ENCODE measurements at regions not wholly inside any gene's neighbourhood (a gene's known extent, or its start where the extent isn't known, plus 50 kb on each side); places are given as distances from the start of the nearest gene placed in this dataset.

GRCh38 chr22:34036931-34037330 is 116.7 kb upstream of the LARGE1 start:
- no peak for FAIRE-seq
- DNase-seq (ENCODE audit: insufficient read length, low spot score): no peak
- TF ChIP-seq POU2F2 (IDR thresholded peaks at IDR 0.05; ENCODE audit: low read depth, low read length): no peak
- TF ChIP-seq POLR2AphosphoS5 (IDR thresholded peaks at IDR 0.05; ENCODE audit: low read depth, low read length): no peak
- no peak for TF ChIP-seq PAX5 (IDR thresholded peaks at IDR 0.05; ENCODE audit: insufficient read depth, low read length, severe bottlenecking)
- no peak for TF ChIP-seq POLR2A (IDR thresholded peaks at IDR 0.05; ENCODE audit: low read depth, low read length)
- TF ChIP-seq SPI1 (IDR thresholded peaks at IDR 0.05; ENCODE audit: low read depth, low read length): no peak
- TF ChIP-seq TAF1 (IDR thresholded peaks at IDR 0.05; ENCODE audit: low read depth, low read length): no peak

GRCh38 chr22:34038801-34039555 is 118.7 kb upstream of the LARGE1 start:
- TF ChIP-seq POLR2AphosphoS5 (IDR thresholded peaks at IDR 0.05; ENCODE audit: low read depth, low read length): no peak
- TF ChIP-seq POLR2A (IDR thresholded peaks at IDR 0.05; ENCODE audit: low read depth, low read length): no peak
- TF ChIP-seq PAX5 (IDR thresholded peaks at IDR 0.05; ENCODE audit: insufficient read depth, low read length, severe bottlenecking): no peak
- TF ChIP-seq SPI1 (IDR thresholded peaks at IDR 0.05; ENCODE audit: low read depth, low read length): no peak
- TF ChIP-seq POU2F2 (IDR thresholded peaks at IDR 0.05; ENCODE audit: low read depth, low read length): no peak
- TF ChIP-seq TAF1 (IDR thresholded peaks at IDR 0.05; ENCODE audit: low read depth, low read length): no peak
- FAIRE-seq (no peak), DNase-seq (ENCODE audit: insufficient read length, low spot score) (no peak)

GRCh38 chr22:34045311-34045710 is 125.0 kb upstream of the LARGE1 start:
- no peak for FAIRE-seq
- DNase-seq (ENCODE audit: insufficient read length, low spot score): no peak
- TF ChIP-seq TAF1 (IDR thresholded peaks at IDR 0.05; ENCODE audit: low read depth, low read length) (no peak), POLR2AphosphoS5 (IDR thresholded peaks at IDR 0.05; ENCODE audit: low read depth, low read length) (no peak), POU2F2 (IDR thresholded peaks at IDR 0.05; ENCODE audit: low read depth, low read length) (no peak), SPI1 (IDR thresholded peaks at IDR 0.05; ENCODE audit: low read depth, low read length) (no peak), POLR2A (IDR thresholded peaks at IDR 0.05; ENCODE audit: low read depth, low read length) (no peak), PAX5 (IDR thresholded peaks at IDR 0.05; ENCODE audit: insufficient read depth, low read length, severe bottlenecking) (no peak)

- TF ChIP-seq SPI1 (IDR thresholded peaks at IDR 0.05; ENCODE audit: low read depth, low read length): no peak
- no peak for TF ChIP-seq PAX5 (IDR thresholded peaks at IDR 0.05; ENCODE audit: insufficient read depth, low read length, severe bottlenecking)
- TF ChIP-seq TAF1 (IDR thresholded peaks at IDR 0.05; ENCODE audit: low read depth, low read length): no peak
- no peak for TF ChIP-seq POU2F2 (IDR thresholded peaks at IDR 0.05; ENCODE audit: low read depth, low read length)
- TF ChIP-seq POLR2AphosphoS5 (IDR thresholded peaks at IDR 0.05; ENCODE audit: low read depth, low read length): no peak
- no peak for TF ChIP-seq POLR2A (IDR thresholded peaks at IDR 0.05; ENCODE audit: low read depth, low read length)
- FAIRE-seq (no peak), DNase-seq (ENCODE audit: insufficient read length, low spot score) (no peak)
These were observed 135.4 kb upstream of the LARGE1 start for GRCh38 chr22:34055525-34056200.

- TF ChIP-seq SPI1 (IDR thresholded peaks at IDR 0.05; ENCODE audit: low read depth, low read length): no peak
- TF ChIP-seq PAX5 (IDR thresholded peaks at IDR 0.05; ENCODE audit: insufficient read depth, low read length, severe bottlenecking): no peak
- TF ChIP-seq POU2F2 (IDR thresholded peaks at IDR 0.05; ENCODE audit: low read depth, low read length): no peak
- no peak for TF ChIP-seq TAF1 (IDR thresholded peaks at IDR 0.05; ENCODE audit: low read depth, low read length)
- no peak for TF ChIP-seq POLR2A (IDR thresholded peaks at IDR 0.05; ENCODE audit: low read depth, low read length)
- no peak for TF ChIP-seq POLR2AphosphoS5 (IDR thresholded peaks at IDR 0.05; ENCODE audit: low read depth, low read length)
- FAIRE-seq: no peak
- no peak for DNase-seq (ENCODE audit: insufficient read length, low spot score)
These were observed 137.4 kb upstream of the LARGE1 start for GRCh38 chr22:34057726-34058125.

GRCh38 chr22:34064696-34065095 is 144.4 kb upstream of the LARGE1 start:
- FAIRE-seq: no peak
- no peak for TF ChIP-seq POLR2AphosphoS5 (IDR thresholded peaks at IDR 0.05; ENCODE audit: low read depth, low read length)
- no peak for TF ChIP-seq POU2F2 (IDR thresholded peaks at IDR 0.05; ENCODE audit: low read depth, low read length)
- TF ChIP-seq SPI1 (IDR thresholded peaks at IDR 0.05; ENCODE audit: low read depth, low read length): no peak
- TF ChIP-seq POLR2A (IDR thresholded peaks at IDR 0.05; ENCODE audit: low read depth, low read length): no peak
- TF ChIP-seq PAX5 (IDR thresholded peaks at IDR 0.05; ENCODE audit: insufficient read depth, low read length, severe bottlenecking): no peak
- TF ChIP-seq TAF1 (IDR thresholded peaks at IDR 0.05; ENCODE audit: low read depth, low read length): no peak

GRCh38 chr22:34067031-34067430 is 146.8 kb upstream of the LARGE1 start:
- DNase-seq (ENCODE audit: insufficient read length, low spot score) (no peak), FAIRE-seq (no peak)
- no peak for TF ChIP-seq SPI1 (IDR thresholded peaks at IDR 0.05; ENCODE audit: low read depth, low read length)
- TF ChIP-seq PAX5 (IDR thresholded peaks at IDR 0.05; ENCODE audit: insufficient read depth, low read length, severe bottlenecking): no peak

More at GRCh38 chr22:34064696-34065095, 144.4 kb upstream of the LARGE1 start:
- no peak for DNase-seq (ENCODE audit: insufficient read length, low spot score)

GRCh38 chr22:34068001-34068400 is 147.7 kb upstream of the LARGE1 start:
- no peak for DNase-seq (ENCODE audit: insufficient read length, low spot score)
- no peak for FAIRE-seq
- TF ChIP-seq TAF1 (IDR thresholded peaks at IDR 0.05; ENCODE audit: low read depth, low read length): no peak
- no peak for TF ChIP-seq POLR2A (IDR thresholded peaks at IDR 0.05; ENCODE audit: low read depth, low read length)
- TF ChIP-seq PAX5 (IDR thresholded peaks at IDR 0.05; ENCODE audit: insufficient read depth, low read length, severe bottlenecking): no peak
- TF ChIP-seq POLR2AphosphoS5 (IDR thresholded peaks at IDR 0.05; ENCODE audit: low read depth, low read length): no peak
- no peak for TF ChIP-seq SPI1 (IDR thresholded peaks at IDR 0.05; ENCODE audit: low read depth, low read length)
- TF ChIP-seq POU2F2 (IDR thresholded peaks at IDR 0.05; ENCODE audit: low read depth, low read length): no peak

GRCh38 chr22:34070051-34070450 is 149.8 kb upstream of the LARGE1 start:
- DNase-seq (ENCODE audit: insufficient read length, low spot score): no peak
- FAIRE-seq: no peak
- TF ChIP-seq TAF1 (IDR thresholded peaks at IDR 0.05; ENCODE audit: low read depth, low read length): no peak
- no peak for TF ChIP-seq POLR2A (IDR thresholded peaks at IDR 0.05; ENCODE audit: low read depth, low read length)
- TF ChIP-seq POU2F2 (IDR thresholded peaks at IDR 0.05; ENCODE audit: low read depth, low read length): no peak
- TF ChIP-seq POLR2AphosphoS5 (IDR thresholded peaks at IDR 0.05; ENCODE audit: low read depth, low read length): no peak
- TF ChIP-seq SPI1 (IDR thresholded peaks at IDR 0.05; ENCODE audit: low read depth, low read length): no peak
- no peak for TF ChIP-seq PAX5 (IDR thresholded peaks at IDR 0.05; ENCODE audit: insufficient read depth, low read length, severe bottlenecking)
